Ishikawa (cell line): ENCODE measurements at regions not wholly inside any gene's neighbourhood (a gene's known extent, or its start where the extent isn't known, plus 50 kb on each side); places are given as distances from the start of the nearest gene placed in this dataset.

ENCODE experiments used
- CEBPB ChIP-seq: IDR thresholded peaks from 2 replicates; pipeline ENCODE4 v1.6.1; 2012
- CREB1 ChIP-seq: IDR thresholded peaks from 2 replicates; pipeline ENCODE4 v1.6.1; 2012; ENCODE audit warnings: low read depth
- EGR1 ChIP-seq: IDR thresholded peaks from 2 replicates; pipeline ENCODE4 v1.6.1; 2012
- EP300 ChIP-seq: IDR thresholded peaks from 2 replicates; pipeline ENCODE4 v1.6.1; 2012; ENCODE audit warnings: borderline replicate concordance
- FOXM1 ChIP-seq: IDR thresholded peaks from 2 replicates; pipeline ENCODE4 v1.6.1; 2012; ENCODE audit warnings: low read depth, borderline replicate concordance
- NFIC ChIP-seq: IDR thresholded peaks from 2 replicates; pipeline ENCODE4 v1.6.1; 2012
- RAD21 ChIP-seq: IDR thresholded peaks from 2 replicates; pipeline ENCODE4 v1.6.1; 2012; ENCODE audit warnings: low read depth
- TAF1 ChIP-seq: IDR thresholded peaks from 2 replicates; pipeline ENCODE4 v1.6.1; 2012; ENCODE audit warnings: low read depth, mild to moderate bottlenecking
- TCF12 ChIP-seq: IDR thresholded peaks from 2 replicates; pipeline ENCODE4 v1.6.1; 2012; ENCODE audit warnings: low read depth
- TEAD4 ChIP-seq: IDR thresholded peaks from 2 replicates; pipeline ENCODE4 v1.6.1; 2012
- YY1 ChIP-seq: IDR thresholded peaks from 2 replicates; pipeline ENCODE4 v1.6.1; 2012; ENCODE audit warnings: low read depth
- ZBTB7A ChIP-seq: IDR thresholded peaks from 2 replicates; pipeline ENCODE4 v1.6.1; 2012; ENCODE audit warnings: low read depth
- TF ChIP-seq, protein P1 (sequence below): IDR thresholded peaks from 2 replicates; pipeline ENCODE4 v1.6.1; 2012; ENCODE audit warnings: low read depth, mild to moderate bottlenecking
- TF ChIP-seq, protein P2 (sequence below): IDR thresholded peaks from 2 replicates; pipeline ENCODE4 v1.6.1; 2012
- TF ChIP-seq, protein P3 (sequence below): IDR thresholded peaks from 2 replicates; pipeline ENCODE4 v1.6.1; 2012

DNA sequence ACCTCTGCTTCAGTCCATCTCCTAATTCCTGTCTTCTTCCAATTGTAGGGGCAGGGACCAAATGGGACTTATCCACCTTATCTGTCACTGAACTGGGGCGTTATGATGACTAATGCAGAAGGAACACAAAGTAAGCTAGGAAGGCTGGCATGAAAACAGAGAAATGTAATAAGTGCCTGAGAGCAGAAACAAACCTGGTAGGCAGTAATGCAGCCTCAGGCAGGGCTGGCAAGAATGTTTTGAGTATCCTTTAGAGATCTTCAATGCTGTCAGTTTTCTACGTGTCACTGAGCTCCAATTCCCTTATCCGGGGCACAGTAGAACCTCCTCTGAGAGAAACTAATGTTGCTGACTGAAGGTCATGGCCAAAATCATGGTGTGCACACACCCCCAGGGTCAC is 246.2 kb upstream of the TBL1XR1 start:
- TF ChIP-seq TCF12 (no peak), TEAD4 (no peak), ZBTB7A (no peak), TAF1 (no peak), EP300 (no peak), RAD21 (no peak), CREB1 (no peak), EGR1 (no peak), FOXM1 (no peak), CEBPB (no peak), NFIC (no peak), YY1 (no peak)
- TF ChIP-seq, protein P1, sequence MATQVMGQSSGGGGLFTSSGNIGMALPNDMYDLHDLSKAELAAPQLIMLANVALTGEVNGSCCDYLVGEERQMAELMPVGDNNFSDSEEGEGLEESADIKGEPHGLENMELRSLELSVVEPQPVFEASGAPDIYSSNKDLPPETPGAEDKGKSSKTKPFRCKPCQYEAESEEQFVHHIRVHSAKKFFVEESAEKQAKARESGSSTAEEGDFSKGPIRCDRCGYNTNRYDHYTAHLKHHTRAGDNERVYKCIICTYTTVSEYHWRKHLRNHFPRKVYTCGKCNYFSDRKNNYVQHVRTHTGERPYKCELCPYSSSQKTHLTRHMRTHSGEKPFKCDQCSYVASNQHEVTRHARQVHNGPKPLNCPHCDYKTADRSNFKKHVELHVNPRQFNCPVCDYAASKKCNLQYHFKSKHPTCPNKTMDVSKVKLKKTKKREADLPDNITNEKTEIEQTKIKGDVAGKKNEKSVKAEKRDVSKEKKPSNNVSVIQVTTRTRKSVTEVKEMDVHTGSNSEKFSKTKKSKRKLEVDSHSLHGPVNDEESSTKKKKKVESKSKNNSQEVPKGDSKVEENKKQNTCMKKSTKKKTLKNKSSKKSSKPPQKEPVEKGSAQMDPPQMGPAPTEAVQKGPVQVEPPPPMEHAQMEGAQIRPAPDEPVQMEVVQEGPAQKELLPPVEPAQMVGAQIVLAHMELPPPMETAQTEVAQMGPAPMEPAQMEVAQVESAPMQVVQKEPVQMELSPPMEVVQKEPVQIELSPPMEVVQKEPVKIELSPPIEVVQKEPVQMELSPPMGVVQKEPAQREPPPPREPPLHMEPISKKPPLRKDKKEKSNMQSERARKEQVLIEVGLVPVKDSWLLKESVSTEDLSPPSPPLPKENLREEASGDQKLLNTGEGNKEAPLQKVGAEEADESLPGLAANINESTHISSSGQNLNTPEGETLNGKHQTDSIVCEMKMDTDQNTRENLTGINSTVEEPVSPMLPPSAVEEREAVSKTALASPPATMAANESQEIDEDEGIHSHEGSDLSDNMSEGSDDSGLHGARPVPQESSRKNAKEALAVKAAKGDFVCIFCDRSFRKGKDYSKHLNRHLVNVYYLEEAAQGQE: no peak
- TF ChIP-seq, protein P2, sequence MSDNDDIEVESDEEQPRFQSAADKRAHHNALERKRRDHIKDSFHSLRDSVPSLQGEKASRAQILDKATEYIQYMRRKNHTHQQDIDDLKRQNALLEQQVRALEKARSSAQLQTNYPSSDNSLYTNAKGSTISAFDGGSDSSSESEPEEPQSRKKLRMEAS: no peak
- TF ChIP-seq, protein P3, sequence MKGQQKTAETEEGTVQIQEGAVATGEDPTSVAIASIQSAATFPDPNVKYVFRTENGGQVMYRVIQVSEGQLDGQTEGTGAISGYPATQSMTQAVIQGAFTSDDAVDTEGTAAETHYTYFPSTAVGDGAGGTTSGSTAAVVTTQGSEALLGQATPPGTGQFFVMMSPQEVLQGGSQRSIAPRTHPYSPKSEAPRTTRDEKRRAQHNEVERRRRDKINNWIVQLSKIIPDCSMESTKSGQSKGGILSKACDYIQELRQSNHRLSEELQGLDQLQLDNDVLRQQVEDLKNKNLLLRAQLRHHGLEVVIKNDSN: no peak

DNA sequence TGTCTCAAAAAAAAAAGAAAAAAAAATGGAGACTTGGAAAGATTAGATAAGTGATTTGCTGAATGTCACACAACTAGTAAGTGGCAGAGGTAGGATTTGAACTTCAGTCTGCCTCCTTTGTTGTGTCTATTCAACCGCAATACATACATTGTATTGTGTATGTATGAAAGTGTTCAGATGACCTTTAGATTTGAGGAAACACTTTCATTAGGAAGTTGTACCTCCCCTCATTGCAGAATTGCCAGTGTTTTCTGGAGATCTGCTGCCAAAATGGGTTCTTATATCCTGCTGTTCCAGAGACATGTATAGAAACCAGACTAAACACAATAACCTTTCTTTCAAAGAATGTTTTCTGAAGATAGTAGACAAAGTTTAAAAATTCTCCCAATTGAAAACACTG is 247.4 kb upstream of the TBL1XR1 start:
- TF ChIP-seq TAF1 (no peak), YY1 (no peak), EP300 (no peak), ZBTB7A (no peak), CREB1 (no peak), TEAD4 (no peak), FOXM1 (no peak), TCF12 (no peak), EGR1 (no peak), CEBPB (no peak), NFIC (no peak)
- TF ChIP-seq, protein P2: no peak
- TF ChIP-seq, protein P3: no peak

DNA sequence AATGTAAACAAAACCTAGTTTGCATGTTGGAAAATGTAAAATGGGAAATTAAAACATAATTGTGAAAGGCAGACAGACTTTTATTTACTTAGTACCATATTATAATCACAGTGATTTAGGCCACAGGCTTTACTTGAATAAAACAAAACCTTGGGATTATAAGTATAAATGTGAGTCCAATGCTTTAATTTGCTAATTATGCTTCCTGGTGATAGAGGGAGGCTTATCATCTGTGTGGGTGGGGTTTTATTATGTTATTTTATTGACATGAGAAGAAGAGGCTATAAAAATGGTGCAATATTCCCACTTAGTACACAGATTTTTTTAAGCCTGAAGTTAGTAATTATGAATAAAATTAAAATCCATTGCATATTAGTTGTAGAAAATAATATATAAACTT is 248.3 kb upstream of the TBL1XR1 start:
- no peak for TF ChIP-seq EGR1
- TF ChIP-seq ZBTB7A: no peak
- no peak for TF ChIP-seq CEBPB
- TF ChIP-seq, protein P1: no peak
- no peak for TF ChIP-seq FOXM1
- no peak for TF ChIP-seq EP300
- no peak for TF ChIP-seq RAD21
- no peak for TF ChIP-seq TAF1
- TF ChIP-seq TEAD4: no peak
- no peak for TF ChIP-seq TCF12
- no peak for TF ChIP-seq NFIC
- TF ChIP-seq, protein P3: no peak
- TF ChIP-seq CREB1: no peak
- TF ChIP-seq, protein P2: no peak
- TF ChIP-seq YY1: no peak

DNA sequence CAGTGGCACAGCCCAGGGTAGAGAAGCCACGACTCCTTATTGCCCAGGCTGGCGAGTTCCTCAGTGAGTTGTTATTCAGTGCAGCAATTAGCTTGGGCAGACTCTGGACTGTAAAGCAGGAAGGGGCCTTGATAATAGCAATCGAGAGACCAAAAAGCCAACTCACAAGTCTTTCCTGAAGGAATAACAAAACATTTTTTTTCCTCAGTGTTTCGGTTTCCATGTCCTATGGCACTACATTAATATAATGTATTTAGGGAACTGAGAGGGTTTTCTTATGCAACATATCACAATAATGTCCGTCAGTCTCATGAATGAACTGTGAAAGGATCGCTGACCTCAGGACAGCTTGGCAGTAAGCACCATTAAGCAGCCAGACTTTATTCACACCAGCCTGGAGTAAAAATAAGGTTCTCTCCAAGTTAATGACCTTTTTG is 248.9 kb upstream of the TBL1XR1 start:
- TF ChIP-seq NFIC (no peak), CEBPB (no peak)
- TF ChIP-seq, protein P3: no peak

DNA sequence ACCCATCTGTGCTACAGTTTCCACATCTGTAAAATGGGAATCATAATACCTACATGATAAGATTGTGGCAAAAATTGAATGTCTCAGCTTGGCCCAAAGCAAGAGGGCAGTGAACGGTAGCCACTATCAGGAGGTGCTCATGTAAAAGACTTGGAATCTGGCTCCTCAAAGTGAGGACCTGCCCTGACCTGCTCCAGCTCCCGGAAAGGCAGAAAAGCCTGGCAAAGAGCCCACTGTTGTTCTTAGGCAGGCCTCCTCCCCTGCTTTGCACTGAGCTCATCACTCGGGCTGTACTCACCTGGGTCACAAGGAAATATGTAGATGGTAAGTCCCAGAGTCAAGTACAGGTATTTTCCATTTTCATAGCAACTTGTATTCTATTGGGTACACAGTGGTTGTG is 250.7 kb upstream of the TBL1XR1 start:
- no peak for TF ChIP-seq CEBPB
- peak; percentile 90 for TF ChIP-seq NFIC
- no peak for TF ChIP-seq CREB1
- TF ChIP-seq, protein P1: no peak
- TF ChIP-seq YY1: no peak
- 0 out of 2 replicates have a peak, but pooled peaks have one; percentile 52 for TF ChIP-seq TEAD4
- peak; percentile 60; the same call in 1 of the 2 replicates for TF ChIP-seq EP300
- no peak for TF ChIP-seq TAF1
- TF ChIP-seq RAD21: peak; percentile 14; the same call in 1 of the 2 replicates
- TF ChIP-seq FOXM1: no peak
- TF ChIP-seq, protein P2: 0 out of 2 replicates have a peak, but pooled peaks have one; percentile 39
- TF ChIP-seq, protein P3: no peak
- TF ChIP-seq TCF12: peak; percentile 37; the same call in 1 of the 2 replicates
- no peak for TF ChIP-seq ZBTB7A
- TF ChIP-seq EGR1: no peak
